ENCODE measurements at regions not wholly inside any gene's neighbourhood (a gene's known extent, or its start where the extent isn't known, plus 50 kb on each side); places are given as distances from the start of the nearest gene placed in this dataset.

GRCh38 chr3:99565331-99565730 lies 73.1 kb upstream of the COL8A1 start:
- no peak overlapping the region for H3K27ac ChIP-seq (ENCODE audit: low read depth, low read length)
- DNase-seq (ENCODE audit: insufficient read length, low spot score, missing footprints): no peak
- no peaks in the 10 kb centered on the region for H3K79me2 ChIP-seq (ENCODE audit: insufficient read depth, low read length)
- no peaks in the 10 kb centered on the region for H3K9me3 ChIP-seq (ENCODE audit: low read depth, low read length)
- no peaks in the 10 kb centered on the region for H4K20me1 ChIP-seq (ENCODE audit: insufficient read depth, low read length)
- no peaks in the 10 kb centered on the region for H3K27me3 ChIP-seq (ENCODE audit: insufficient read depth, low read length)
- H3K4me1 ChIP-seq (ENCODE audit: insufficient read depth, low read length): peaks cover 15% of the 10 kb centered on the region
- no peak overlapping the region for H3K4me3 ChIP-seq (ENCODE audit: insufficient read depth, low read length)
- no peaks in the 10 kb centered on the region for H3K36me3 ChIP-seq (ENCODE audit: insufficient read depth, low read length)
- H2AFZ ChIP-seq (ENCODE audit: low read length): no peak overlapping the region
- H3K4me2 ChIP-seq (ENCODE audit: insufficient read depth, low read length): no peak overlapping the region
- TF ChIP-seq CTCF (IDR thresholded peaks at IDR 0.05; ENCODE audit: extremely low read depth, low read depth, low read length): no peak

GRCh38 chr3:99562990-99563607 lies 75.3 kb upstream of the COL8A1 start:
- Histone ChIP-seq H3K27ac (ENCODE audit: low read depth, low read length) (peak overlapping the region; percentile 27), H3K79me2 (ENCODE audit: insufficient read depth, low read length) (no peaks in the 10 kb centered on the region), H3K36me3 (ENCODE audit: insufficient read depth, low read length) (no peaks in the 10 kb centered on the region), H3K27me3 (ENCODE audit: insufficient read depth, low read length) (no peaks in the 10 kb centered on the region), H3K4me3 (ENCODE audit: insufficient read depth, low read length) (no peak overlapping the region), H2AFZ (ENCODE audit: low read length) (no peak overlapping the region), H3K4me2 (ENCODE audit: insufficient read depth, low read length) (no peak overlapping the region), H3K9me3 (ENCODE audit: low read depth, low read length) (no peaks in the 10 kb centered on the region), H3K4me1 (ENCODE audit: insufficient read depth, low read length) (peaks cover 11% of the 10 kb centered on the region), H4K20me1 (ENCODE audit: insufficient read depth, low read length) (no peaks in the 10 kb centered on the region)
- no peak for TF ChIP-seq CTCF (IDR thresholded peaks at IDR 0.05; ENCODE audit: extremely low read depth, low read depth, low read length)
- no peak for DNase-seq (ENCODE audit: insufficient read length, low spot score, missing footprints)

- Histone ChIP-seq H3K4me3 (ENCODE audit: insufficient read depth, low read length) (no peak overlapping the region), H3K27ac (ENCODE audit: low read depth, low read length) (no peak overlapping the region)
- DNase-seq (ENCODE audit: insufficient read length, low spot score, missing footprints): peak; percentile 44
Measured at GRCh38 chr3:99562138-99562537, 76.3 kb upstream of the COL8A1 start.

GRCh38 chr3:99561056-99561455 lies 77.3 kb upstream of the COL8A1 start:
- Histone ChIP-seq H3K27me3 (ENCODE audit: insufficient read depth, low read length) (no peaks in the 10 kb centered on the region), H3K4me2 (ENCODE audit: insufficient read depth, low read length) (no peak overlapping the region), H3K36me3 (ENCODE audit: insufficient read depth, low read length) (no peaks in the 10 kb centered on the region), H3K27ac (ENCODE audit: low read depth, low read length) (no peak overlapping the region), H3K79me2 (ENCODE audit: insufficient read depth, low read length) (no peaks in the 10 kb centered on the region), H3K9me3 (ENCODE audit: low read depth, low read length) (no peaks in the 10 kb centered on the region), H3K4me1 (ENCODE audit: insufficient read depth, low read length) (peaks cover 11% of the 10 kb centered on the region), H3K4me3 (ENCODE audit: insufficient read depth, low read length) (no peak overlapping the region), H4K20me1 (ENCODE audit: insufficient read depth, low read length) (no peaks in the 10 kb centered on the region), H2AFZ (ENCODE audit: low read length) (no peak overlapping the region)
- no peak for DNase-seq (ENCODE audit: insufficient read length, low spot score, missing footprints)
- no peak for TF ChIP-seq CTCF (IDR thresholded peaks at IDR 0.05; ENCODE audit: extremely low read depth, low read depth, low read length)

More at GRCh38 chr3:99562138-99562537, 76.3 kb upstream of the COL8A1 start:
- no peak for TF ChIP-seq CTCF (IDR thresholded peaks at IDR 0.05; ENCODE audit: extremely low read depth, low read depth, low read length)
- H3K4me2 ChIP-seq (ENCODE audit: insufficient read depth, low read length): no peak overlapping the region
- H3K79me2 ChIP-seq (ENCODE audit: insufficient read depth, low read length): no peaks in the 10 kb centered on the region
- H3K27me3 ChIP-seq (ENCODE audit: insufficient read depth, low read length): no peaks in the 10 kb centered on the region
- no peaks in the 10 kb centered on the region for H3K9me3 ChIP-seq (ENCODE audit: low read depth, low read length)
- no peak overlapping the region for H2AFZ ChIP-seq (ENCODE audit: low read length)
- no peaks in the 10 kb centered on the region for H4K20me1 ChIP-seq (ENCODE audit: insufficient read depth, low read length)
- peaks cover 11% of the 10 kb centered on the region for H3K4me1 ChIP-seq (ENCODE audit: insufficient read depth, low read length)
- no peaks in the 10 kb centered on the region for H3K36me3 ChIP-seq (ENCODE audit: insufficient read depth, low read length)

Measured in osteoblast (primary cell).